IPS DF 19.7 (cell line): ENCODE measurements at regions not wholly inside any gene's neighbourhood (a gene's known extent, or its start where the extent isn't known, plus 50 kb on each side); places are given as distances from the start of the nearest gene placed in this dataset.
"Not testable (repeated sequence)": the region's sequence is repeated elsewhere in the genome, so short reads cannot be mapped to it uniquely, and the experiment has no call there.

Source experiments
- DNase-seq: peaks from one replicate; pipeline ENCODE4 v3.0.0-alpha.2; 2013; ENCODE audit warnings: low read depth, low spot score

GRCh38 chr2:15751477-15751876 lies 159.8 kb downstream of the DDX1 start:
- no peak for DNase-seq

- no peak for DNase-seq
Measured at GRCh38 chr2:15752552-15753232, 161.0 kb downstream of the DDX1 start.

- no peak for DNase-seq
Measured at GRCh38 chr2:15753233-15753798, 161.6 kb downstream of the DDX1 start.

GRCh38 chr2:15753811-15754702 lies 162.4 kb downstream of the DDX1 start:
- no peak for DNase-seq

- DNase-seq = no peak
Measured at GRCh38 chr2:15754703-15755099, 163.0 kb downstream of the DDX1 start.

GRCh38 chr2:15755528-15755927 lies 163.9 kb downstream of the DDX1 start:
- DNase-seq = no peak

GRCh38 chr2:15756011-15756550 lies 164.4 kb downstream of the DDX1 start:
- no peak for DNase-seq

- no peak for DNase-seq
Measured at GRCh38 chr2:15756882-15757819, 165.5 kb downstream of the DDX1 start.

GRCh38 chr2:15757820-15758586 lies 166.3 kb downstream of the DDX1 start:
- no peak for DNase-seq

GRCh38 chr2:15758848-15759247 lies 167.2 kb downstream of the DDX1 start:
- DNase-seq = no peak

GRCh38 chr2:15759385-15759784 lies 167.7 kb downstream of the DDX1 start:
- DNase-seq = no peak

- DNase-seq = not testable (repeated sequence)
Measured at GRCh38 chr2:15759791-15760190, 168.1 kb downstream of the DDX1 start.

- no peak for DNase-seq
Measured at GRCh38 chr2:15760232-15760910, 168.7 kb downstream of the DDX1 start.

- no peak for DNase-seq
Measured at GRCh38 chr2:15761056-15761455, 169.4 kb downstream of the DDX1 start.

GRCh38 chr2:15761910-15762309 lies 170.2 kb downstream of the DDX1 start:
- DNase-seq = no peak

- no peak for DNase-seq
Measured at GRCh38 chr2:15762449-15762848, 170.8 kb downstream of the DDX1 start.

- DNase-seq = no peak
Measured at GRCh38 chr2:15763106-15763821, 171.6 kb downstream of the DDX1 start.

GRCh38 chr2:15763822-15764682 lies 172.4 kb downstream of the DDX1 start:
- DNase-seq = no peak
